ENCODE measurements at regions not wholly inside any gene's neighbourhood (a gene's known extent, or its start where the extent isn't known, plus 50 kb on each side); places are given as distances from the start of the nearest gene placed in this dataset.

- TF ChIP-seq, protein P1, sequence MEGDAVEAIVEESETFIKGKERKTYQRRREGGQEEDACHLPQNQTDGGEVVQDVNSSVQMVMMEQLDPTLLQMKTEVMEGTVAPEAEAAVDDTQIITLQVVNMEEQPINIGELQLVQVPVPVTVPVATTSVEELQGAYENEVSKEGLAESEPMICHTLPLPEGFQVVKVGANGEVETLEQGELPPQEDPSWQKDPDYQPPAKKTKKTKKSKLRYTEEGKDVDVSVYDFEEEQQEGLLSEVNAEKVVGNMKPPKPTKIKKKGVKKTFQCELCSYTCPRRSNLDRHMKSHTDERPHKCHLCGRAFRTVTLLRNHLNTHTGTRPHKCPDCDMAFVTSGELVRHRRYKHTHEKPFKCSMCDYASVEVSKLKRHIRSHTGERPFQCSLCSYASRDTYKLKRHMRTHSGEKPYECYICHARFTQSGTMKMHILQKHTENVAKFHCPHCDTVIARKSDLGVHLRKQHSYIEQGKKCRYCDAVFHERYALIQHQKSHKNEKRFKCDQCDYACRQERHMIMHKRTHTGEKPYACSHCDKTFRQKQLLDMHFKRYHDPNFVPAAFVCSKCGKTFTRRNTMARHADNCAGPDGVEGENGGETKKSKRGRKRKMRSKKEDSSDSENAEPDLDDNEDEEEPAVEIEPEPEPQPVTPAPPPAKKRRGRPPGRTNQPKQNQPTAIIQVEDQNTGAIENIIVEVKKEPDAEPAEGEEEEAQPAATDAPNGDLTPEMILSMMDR (IDR thresholded peaks at IDR 0.05) = no peak
- no peak for TF ChIP-seq ZFX (IDR thresholded peaks at IDR 0.05; ENCODE audit: borderline replicate concordance)
Measured at GRCh38 chr4:4680243-4680642, 138.4 kb upstream of the STX18 start.
